D721Med (cell line): ENCODE measurements at regions not wholly inside any gene's neighbourhood (a gene's known extent, or its start where the extent isn't known, plus 50 kb on each side); places are given as distances from the start of the nearest gene placed in this dataset.

Experiments
- DNase-seq: peaks from one replicate; pipeline ENCODE4 v3.0.0; 2011; ENCODE audit warnings: low spot score; ENCODE audit not compliant: insufficient read length
- FAIRE-seq: peaks from 2 replicates; lab custom pipeline; 2011; peaks lifted over from hg19 to GRCh38; lab: Jason Lieb, UNC
- CTCF ChIP-seq: IDR thresholded peaks from 2 replicates; pipeline ENCODE4 v1.5.1; 2012; ENCODE audit warnings: mild to moderate bottlenecking, control low read depth; ENCODE audit not compliant: insufficient read depth; ENCODE audit errors: missing control alignments

- FAIRE-seq (no peak), DNase-seq (no peak)
- no peak for TF ChIP-seq CTCF
Observed at GRCh38 chr2:45227347-45227746, 218.1 kb upstream of the SIX2 start.

GRCh38 chr2:45224993-45225380 is 215.7 kb upstream of the SIX2 start:
- TF ChIP-seq CTCF, result no peak
- no peak for DNase-seq
- no peak for FAIRE-seq

DNA sequence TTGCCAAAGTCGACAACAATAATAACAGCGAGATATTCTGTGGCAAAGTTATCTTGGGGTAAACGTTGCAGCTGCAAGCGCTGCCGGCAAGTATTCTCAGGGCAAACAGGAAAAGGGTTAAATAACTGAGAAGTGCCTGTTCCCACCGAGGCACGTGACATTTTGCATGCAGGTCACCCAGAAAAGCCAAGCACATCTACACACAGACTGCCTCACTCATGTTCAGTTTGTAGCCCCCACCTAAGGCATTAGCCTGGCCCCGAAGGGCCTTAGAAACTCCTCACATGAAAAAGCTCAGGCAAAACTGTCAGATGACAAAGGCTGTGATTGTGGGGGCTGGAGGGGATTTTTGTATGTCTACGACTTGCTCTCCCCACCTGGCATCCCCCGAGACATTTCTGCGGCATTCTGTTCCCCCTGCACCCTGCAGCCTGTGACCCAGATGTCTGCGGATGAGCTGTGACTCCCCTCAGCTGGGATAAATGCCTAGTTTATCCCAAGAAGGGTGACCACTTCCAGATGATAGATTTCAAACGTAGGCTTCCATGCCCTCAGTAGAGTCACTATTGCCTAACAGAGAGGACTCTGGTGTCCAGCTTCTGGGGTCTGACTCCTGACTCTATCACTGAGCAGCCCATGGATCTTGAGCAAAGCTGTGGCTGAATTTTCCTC is 215.2 kb upstream of the SIX2 start:
- FAIRE-seq, result no peak
- no peak for TF ChIP-seq CTCF
- DNase-seq, result no peak

DNA sequence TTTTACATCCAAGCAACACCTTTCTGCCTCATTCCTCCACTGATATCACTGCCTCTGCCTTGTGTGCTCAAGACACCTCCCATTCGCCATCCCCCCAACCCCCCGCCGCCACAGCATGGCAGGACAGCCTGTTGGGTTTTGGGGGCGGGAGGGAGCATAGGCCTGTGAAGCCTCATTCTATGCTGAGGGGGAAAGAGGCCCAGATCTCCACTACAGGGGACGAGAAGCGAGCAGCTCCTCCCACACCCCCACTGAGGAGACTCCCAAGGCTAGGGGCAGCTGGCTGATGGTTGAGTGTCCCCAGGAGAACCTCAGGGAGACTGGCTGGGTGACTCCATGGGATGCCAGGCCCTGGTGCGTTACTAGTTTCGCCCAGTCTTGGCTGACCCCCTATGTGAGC is 214.3 kb upstream of the SIX2 start:
- no peak for TF ChIP-seq CTCF
- FAIRE-seq, result no peak

GRCh38 chr2:45220227-45220626 is 211.0 kb upstream of the SIX2 start:
- FAIRE-seq (no peak), DNase-seq (no peak)
- TF ChIP-seq CTCF, result no peak

More for the DNA sequence above, 214.3 kb upstream of the SIX2 start:
- no peak for DNase-seq

DNA sequence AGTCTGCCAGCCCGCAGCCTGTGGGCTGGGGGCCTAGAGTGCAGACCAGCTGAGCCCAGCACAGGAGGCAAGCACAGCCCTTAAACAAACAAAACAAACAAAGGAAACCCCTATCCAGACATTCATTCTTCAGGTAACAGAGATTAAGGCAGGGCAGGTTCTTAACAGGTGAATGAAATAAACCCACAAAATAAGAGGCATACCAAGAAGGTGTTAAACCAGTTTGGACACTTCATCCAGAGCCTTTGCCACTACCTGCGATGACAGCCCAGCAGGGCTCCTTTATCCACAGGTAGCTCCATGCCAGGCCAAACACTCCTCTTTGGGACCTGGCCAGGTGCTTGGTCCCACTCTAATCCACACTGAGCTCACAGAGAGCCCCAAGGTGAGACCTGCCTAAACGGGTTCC is 209.7 kb upstream of the SIX2 start:
- no peak for DNase-seq
- no peak for FAIRE-seq
- no peak for TF ChIP-seq CTCF

GRCh38 chr2:45218297-45218696 is 209.0 kb upstream of the SIX2 start:
- no peak for DNase-seq
- no peak for FAIRE-seq
- TF ChIP-seq CTCF, result no peak
